Stimulated activated naive B cell treated with anti-CD40 and anti-IgM and Interleukin-4, amounts not matched to agents 10 μg/mL and 1 μg/mL and 100 μg/mL, for 72 hours (primary cell): ENCODE measurements at regions not wholly inside any gene's neighbourhood (a gene's known extent, or its start where the extent isn't known, plus 50 kb on each side); places are given as distances from the start of the nearest gene placed in this dataset.
"Not testable (repeated sequence)": the region's sequence is repeated elsewhere in the genome, so short reads cannot be mapped to it uniquely, and the experiment has no call there.

Experiments
- ATAC-seq, 2 donors: fragments of 150-1000 bp; cut with Tn5 transposase; replicated peaks; 2 replicates each; pipeline ENCODE4 v1.10.0; 2021; ENCODE audit warnings: moderate library complexity in 1 of 2
- DNase-seq: peaks from one replicate; pipeline ENCODE4 v3.0.0; 2021
- H3K27ac Mint-ChIP-seq: one replicate; pipeline ENCODE4 v1.8.0; 2022; ENCODE audit warnings: mild to moderate bottlenecking, mixed read lengths
- H3K27me3 Mint-ChIP-seq, 2 donors: one replicate each; pipeline ENCODE4 v1.8.0; 2022; ENCODE audit warnings: mixed read lengths in 2 of 2
- H3K36me3 Mint-ChIP-seq, 2 donors: one replicate each; pipeline ENCODE4 v1.8.0; 2022; ENCODE audit warnings: mixed read lengths in 2 of 2, mild to moderate bottlenecking in 1 of 2
- H3K4me1 Mint-ChIP-seq, 2 donors: one replicate each; pipeline ENCODE4 v1.8.0; 2022; ENCODE audit warnings: mixed read lengths in 2 of 2, mild to moderate bottlenecking in 1 of 2
- H3K4me3 Mint-ChIP-seq, 2 donors: one replicate each; pipeline ENCODE4 v1.8.0; 2022; ENCODE audit warnings: mild to moderate bottlenecking in 2 of 2, mixed read lengths in 2 of 2, moderate library complexity in 1 of 2
- H3K9me3 Mint-ChIP-seq, 2 donors: one replicate each; pipeline ENCODE4 v1.8.0; 2022; ENCODE audit warnings: mixed read lengths in 2 of 2, mild to moderate bottlenecking in 1 of 2

DNA sequence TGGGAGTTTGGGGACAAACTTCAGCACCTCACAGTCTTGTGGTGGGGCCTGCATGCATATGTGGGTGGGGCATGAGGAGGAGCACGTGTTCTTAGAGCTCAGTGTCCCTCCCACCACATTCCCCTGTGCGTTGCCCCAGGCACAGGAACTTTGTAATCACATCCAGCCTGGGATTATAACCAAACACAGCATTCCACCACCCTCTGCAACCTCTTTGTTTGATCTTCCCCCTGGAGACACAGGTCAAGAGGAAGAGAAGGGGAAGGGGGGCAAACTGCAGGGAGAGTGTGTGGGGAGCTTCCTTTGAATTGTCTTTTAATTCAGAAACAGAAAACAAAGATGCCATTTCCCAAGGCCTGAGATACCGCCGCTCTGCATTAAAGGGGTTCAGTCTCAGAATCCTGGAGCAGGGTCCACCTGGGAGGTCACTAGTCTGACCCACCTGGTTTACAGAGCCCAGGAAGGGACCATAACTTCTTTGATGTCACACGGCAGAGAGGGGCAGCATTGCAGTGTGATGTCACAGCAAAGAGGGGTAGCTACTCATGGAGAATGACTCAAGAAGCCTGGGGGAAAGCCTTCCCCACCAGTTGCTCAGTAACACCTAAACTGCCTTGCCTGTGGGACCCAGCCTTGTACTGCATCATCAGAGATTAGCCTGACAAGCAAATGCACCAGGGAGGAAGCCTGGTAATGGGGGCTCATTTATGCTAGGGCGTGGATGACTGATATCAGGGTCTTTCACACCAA is 106.3 kb upstream of the RNU6-1 start:
- no peak for DNase-seq
- H3K4me1 Mint-ChIP-seq: peaks cover 7 to 8% of the 10 kb centered on the region in 2 donors
- H3K27ac Mint-ChIP-seq: peak overlapping the region; percentile 9
- peak; percentile 14 to 55 for ATAC-seq
- peak overlapping the region in 1 of 2 donors; percentile 8 for H3K4me3 Mint-ChIP-seq
- H3K36me3 Mint-ChIP-seq: no peaks in the 10 kb centered on the region
- H3K27me3 Mint-ChIP-seq: no peaks in the 10 kb centered on the region
- peaks cover 0 to 2% of the 10 kb centered on the region in 2 donors for H3K9me3 Mint-ChIP-seq

DNA sequence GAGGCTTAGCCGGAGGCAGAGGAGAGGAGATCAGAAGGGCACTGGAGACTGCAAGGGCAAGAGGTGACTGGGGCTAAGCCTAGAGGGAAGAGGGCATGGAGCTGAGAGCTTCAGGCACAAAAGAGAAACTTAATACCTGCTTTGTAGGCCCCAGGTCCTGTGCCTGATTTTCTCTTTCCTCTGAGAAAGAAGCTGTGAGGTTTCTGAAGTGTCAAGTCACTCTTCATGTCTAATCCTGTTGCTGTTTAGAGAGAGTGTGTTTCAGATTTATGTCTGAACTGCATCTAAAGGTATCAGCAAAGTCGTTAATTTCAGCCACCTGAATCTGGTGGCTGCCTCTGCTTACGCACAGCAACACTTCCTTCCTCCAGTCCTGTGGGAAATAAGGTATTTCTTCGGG is 106.9 kb upstream of the RNU6-1 start:
- Mint-ChIP-seq H3K27me3 (no peaks in the 10 kb centered on the region), H3K4me1 (peaks cover 8 to 12% of the 10 kb centered on the region in 2 donors), H3K9me3 (peaks cover 0 to 2% of the 10 kb centered on the region in 2 donors), H3K4me3 (peak overlapping the region in 1 of 2 donors; percentile 8), H3K27ac (peak overlapping the region; percentile 9), H3K36me3 (no peaks in the 10 kb centered on the region)
- DNase-seq (no peak), ATAC-seq (peak; percentile 44 to 53)

GRCh38 chr15:67947254-67948039 is 106.7 kb upstream of the PIAS1 start:
- no peak for DNase-seq
- no peak for ATAC-seq
- H3K36me3 Mint-ChIP-seq: no peaks in the 10 kb centered on the region
- H3K4me3 Mint-ChIP-seq: no peak overlapping the region
- peaks cover 8 to 13% of the 10 kb centered on the region in 2 donors for H3K4me1 Mint-ChIP-seq
- H3K27ac Mint-ChIP-seq: no peak overlapping the region
- H3K9me3 Mint-ChIP-seq: peaks cover 0 to 2% of the 10 kb centered on the region in 2 donors
- no peaks in the 10 kb centered on the region for H3K27me3 Mint-ChIP-seq

DNA sequence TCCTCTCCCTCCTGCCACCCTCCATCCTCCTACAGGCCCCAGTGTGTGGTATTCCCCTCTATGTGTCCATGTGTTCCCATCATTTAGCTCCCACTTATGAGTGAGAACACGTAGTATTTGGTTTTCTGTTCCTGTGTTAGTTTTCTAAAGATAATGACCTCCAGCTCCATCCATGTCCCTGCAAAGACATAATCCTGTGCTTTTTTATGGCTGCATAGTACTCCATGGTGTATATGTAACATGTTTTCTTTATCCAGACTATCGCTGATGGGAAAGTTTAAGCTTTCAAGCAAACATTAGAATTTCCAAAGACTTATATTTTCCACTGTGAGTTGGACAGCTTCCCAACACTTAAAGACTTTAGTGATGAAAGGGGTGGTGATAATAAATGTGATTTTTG is 105.9 kb upstream of the PIAS1 start:
- Mint-ChIP-seq H3K27ac (no peak overlapping the region), H3K9me3 (peaks cover 0 to 2% of the 10 kb centered on the region in 2 donors), H3K27me3 (no peaks in the 10 kb centered on the region), H3K4me3 (no peak overlapping the region), H3K4me1 (peaks cover 8 to 13% of the 10 kb centered on the region in 2 donors), H3K36me3 (no peaks in the 10 kb centered on the region)
- DNase-seq (no peak), ATAC-seq (no peak)

GRCh38 chr15:67951187-67951586 is 102.9 kb upstream of the PIAS1 start:
- not testable (repeated sequence) for DNase-seq, H3K4me3 Mint-ChIP-seq, H3K9me3 Mint-ChIP-seq, H3K36me3 Mint-ChIP-seq, ATAC-seq, H3K27me3 Mint-ChIP-seq, H3K27ac Mint-ChIP-seq
- peaks cover 8 to 10% of the 10 kb centered on the region in 2 donors for H3K4me1 Mint-ChIP-seq

GRCh38 chr15:67953299-67953698 is 100.8 kb upstream of the PIAS1 start:
- Mint-ChIP-seq H3K27ac (peak overlapping the region; percentile 31), H3K27me3 (no peaks in the 10 kb centered on the region), H3K36me3 (no peaks in the 10 kb centered on the region), H3K4me1 (peaks cover 0 to 6% of the 10 kb centered on the region in 2 donors), H3K4me3 (no peak overlapping the region), H3K9me3 (no peaks in the 10 kb centered on the region)
- ATAC-seq: peak; percentile 48 to 52
- no peak for DNase-seq

DNA sequence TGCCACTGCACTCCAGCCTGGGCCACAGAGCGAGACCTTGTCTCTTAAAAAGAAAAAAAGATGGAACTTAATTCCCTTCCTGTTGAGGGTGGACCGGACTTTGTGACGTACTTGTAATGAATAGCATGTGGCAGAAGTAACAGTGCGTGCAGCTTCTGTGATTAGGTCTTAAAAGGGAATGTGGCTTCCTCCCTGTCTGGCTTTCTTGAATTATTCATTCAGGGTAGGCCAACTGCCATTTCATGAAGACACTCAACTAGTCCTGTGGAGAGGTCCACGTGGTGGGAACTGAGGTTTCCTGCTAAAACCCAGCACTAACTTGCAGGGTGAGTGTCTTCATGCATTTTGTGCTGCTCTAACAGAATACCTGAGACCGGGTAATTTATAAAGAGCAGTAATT is 98.9 kb upstream of the PIAS1 start:
- ATAC-seq (no peak), DNase-seq (no peak)
- H3K27me3 Mint-ChIP-seq: peaks cover 0 to 6% of the 10 kb centered on the region in 2 donors
- H3K36me3 Mint-ChIP-seq: no peaks in the 10 kb centered on the region
- no peak overlapping the region for H3K4me3 Mint-ChIP-seq
- H3K27ac Mint-ChIP-seq: no peak overlapping the region
- no peaks in the 10 kb centered on the region for H3K9me3 Mint-ChIP-seq
- peaks cover 0 to 6% of the 10 kb centered on the region in 2 donors for H3K4me1 Mint-ChIP-seq

- Mint-ChIP-seq H3K27ac (no peak overlapping the region), H3K9me3 (no peaks in the 10 kb centered on the region)
- no peak for ATAC-seq
Observed at GRCh38 chr15:67957435-67958132, 96.5 kb upstream of the PIAS1 start.

GRCh38 chr15:67967871-67968431 is 86.2 kb upstream of the PIAS1 start:
- peaks cover 18 to 20% of the 10 kb centered on the region in 2 donors for H3K27me3 Mint-ChIP-seq
- no peak for DNase-seq

More at GRCh38 chr15:67957435-67958132, 96.5 kb upstream of the PIAS1 start:
- no peak for DNase-seq
- peaks cover 6 to 9% of the 10 kb centered on the region in 2 donors for H3K4me1 Mint-ChIP-seq
- peaks cover 0 to 6% of the 10 kb centered on the region in 2 donors for H3K27me3 Mint-ChIP-seq
- no peaks in the 10 kb centered on the region for H3K36me3 Mint-ChIP-seq
- no peak overlapping the region for H3K4me3 Mint-ChIP-seq

DNA sequence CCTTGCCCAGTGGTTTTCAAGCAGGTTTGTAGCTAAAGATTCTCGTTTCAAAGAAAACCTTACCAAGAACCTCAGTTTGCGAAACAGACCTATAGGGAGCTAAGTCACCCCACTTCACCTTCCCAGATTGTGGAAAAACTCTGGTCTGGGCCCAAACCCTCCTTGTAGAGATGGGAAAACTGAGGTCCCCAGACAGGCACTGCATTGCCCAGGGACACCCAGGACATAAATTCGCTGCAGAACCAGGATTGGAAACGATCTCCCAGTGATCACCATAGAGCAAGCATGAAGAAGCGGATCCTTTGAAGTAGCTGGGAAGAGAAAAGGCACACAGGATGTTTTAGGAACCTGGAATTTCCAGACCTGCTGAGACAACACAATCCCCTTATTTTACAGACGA is 85.6 kb upstream of the PIAS1 start:
- Mint-ChIP-seq H3K4me1 (peaks cover 8 to 16% of the 10 kb centered on the region in 2 donors), H3K9me3 (no peaks in the 10 kb centered on the region), H3K27ac (no peak overlapping the region), H3K4me3 (peak overlapping the region in 1 of 2 donors; percentile 75), H3K27me3 (peaks cover 18 to 20% of the 10 kb centered on the region in 2 donors), H3K36me3 (no peaks in the 10 kb centered on the region)
- ATAC-seq (no peak), DNase-seq (no peak)

More at GRCh38 chr15:67967871-67968431, 86.2 kb upstream of the PIAS1 start:
- Mint-ChIP-seq H3K27ac (no peak overlapping the region), H3K4me1 (peaks cover 8 to 16% of the 10 kb centered on the region in 2 donors), H3K4me3 (peak overlapping the region in 1 of 2 donors; percentile 75), H3K36me3 (no peaks in the 10 kb centered on the region), H3K9me3 (no peaks in the 10 kb centered on the region)
- ATAC-seq: peak; percentile 39 to 41

- H3K4me1 Mint-ChIP-seq: peaks cover 8 to 16% of the 10 kb centered on the region in 2 donors
- no peak for DNase-seq
- no peaks in the 10 kb centered on the region for H3K9me3 Mint-ChIP-seq
- H3K4me3 Mint-ChIP-seq: no peak overlapping the region
- H3K27me3 Mint-ChIP-seq: peaks cover 18 to 20% of the 10 kb centered on the region in 2 donors
- H3K27ac Mint-ChIP-seq: no peak overlapping the region
- no peak for ATAC-seq
- H3K36me3 Mint-ChIP-seq: no peaks in the 10 kb centered on the region
Observed at GRCh38 chr15:67968966-67969365, 85.1 kb upstream of the PIAS1 start.

- ATAC-seq (no peak), DNase-seq (no peak)
- peaks cover 8 to 16% of the 10 kb centered on the region in 2 donors for H3K4me1 Mint-ChIP-seq
- H3K4me3 Mint-ChIP-seq: no peak overlapping the region
- H3K27me3 Mint-ChIP-seq: peaks cover 18 to 20% of the 10 kb centered on the region in 2 donors
- H3K36me3 Mint-ChIP-seq: no peaks in the 10 kb centered on the region
- no peaks in the 10 kb centered on the region for H3K9me3 Mint-ChIP-seq
- no peak overlapping the region for H3K27ac Mint-ChIP-seq
Observed at GRCh38 chr15:67969892-67970291, 84.2 kb upstream of the PIAS1 start.

DNA sequence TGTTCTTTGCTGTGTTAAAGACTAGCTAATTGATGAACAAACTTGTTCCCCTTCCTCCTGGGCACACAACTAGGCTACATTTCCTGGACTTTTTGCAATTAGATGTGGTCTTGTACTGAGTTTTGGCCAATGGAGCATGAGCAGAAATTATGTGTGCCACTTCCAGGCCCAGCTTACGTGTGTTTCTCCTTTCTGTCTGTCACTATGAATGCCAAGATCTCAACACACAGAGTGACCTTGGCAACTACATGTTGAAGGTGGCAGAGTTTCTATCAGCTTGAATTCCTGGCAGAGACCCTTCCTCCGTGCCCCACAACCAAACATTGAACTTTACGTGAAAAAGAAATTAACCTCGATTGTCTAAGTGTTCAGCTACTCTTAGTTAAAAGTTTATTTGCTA is 81.7 kb upstream of the PIAS1 start:
- Mint-ChIP-seq H3K27me3 (peaks cover 18 to 20% of the 10 kb centered on the region in 2 donors), H3K9me3 (no peaks in the 10 kb centered on the region), H3K4me3 (no peak overlapping the region), H3K4me1 (peaks cover 8 to 16% of the 10 kb centered on the region in 2 donors), H3K36me3 (peaks cover 1 to 3% of the 10 kb centered on the region in 2 donors), H3K27ac (no peak overlapping the region)
- no peak for DNase-seq
- ATAC-seq: no peak

DNA sequence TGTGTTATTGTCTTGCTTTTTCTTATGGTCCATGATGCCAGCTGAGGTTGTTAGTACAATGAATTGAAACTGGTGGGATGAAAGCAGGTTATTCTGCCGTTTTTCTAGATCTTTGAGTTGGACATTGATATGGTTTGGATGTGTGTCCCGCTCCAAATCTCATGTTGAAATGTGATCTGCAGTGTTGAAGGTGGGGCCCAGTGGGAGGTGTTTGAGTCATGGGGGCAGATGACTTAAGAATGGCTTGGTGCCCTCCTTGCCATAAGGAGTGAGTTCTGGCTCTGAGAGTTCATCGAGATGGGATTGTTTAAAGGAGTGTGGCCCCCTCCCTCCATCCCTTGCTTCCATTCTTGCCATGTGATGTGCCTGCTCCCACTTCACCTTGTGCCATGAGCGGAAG is 80.3 kb upstream of the PIAS1 start:
- ATAC-seq (no peak), DNase-seq (no peak)
- Mint-ChIP-seq H3K27ac (no peak overlapping the region), H3K9me3 (peaks cover 0 to 2% of the 10 kb centered on the region in 2 donors), H3K4me3 (no peak overlapping the region), H3K27me3 (peaks cover 3 to 9% of the 10 kb centered on the region in 2 donors), H3K4me1 (peaks cover 2 to 3% of the 10 kb centered on the region in 2 donors), H3K36me3 (peaks cover 1 to 3% of the 10 kb centered on the region in 2 donors)
